WTC11 (cell line): ENCODE measurements at regions not wholly inside any gene's neighbourhood (a gene's known extent, or its start where the extent isn't known, plus 50 kb on each side); places are given as distances from the start of the nearest gene placed in this dataset.
"Not testable (repeated sequence)": the region's sequence is repeated elsewhere in the genome, so short reads cannot be mapped to it uniquely, and the experiment has no call there.

Experiments used
- ATAC-seq: fragments of 200-7000 bp; cut with Tn5 transposase; 2 replicates; pipeline ENCODE4 v1.10.0; 2021; ENCODE audit warnings: mild to moderate bottlenecking, moderate library complexity
- CTCF ChIA-PET: fragments of 300-600 bp; sonication (Branson Sonifier 250); formaldehyde crosslinking; loops from one replicate; lab custom pipeline; 2021; ENCODE audit warnings: antibody characterized with exemption; lab: Charles Lee
- POLR2A ChIA-PET: fragments of 350-600 bp; sonication (Branson Sonifier 250); formaldehyde crosslinking; loops from one replicate; lab custom pipeline; 2021; ENCODE audit warnings: antibody characterized with exemption; lab: Charles Lee
- DNase-seq: peaks from one replicate; pipeline ENCODE4 v3.0.0; 2021; ENCODE audit warnings: low spot score
- H3K27ac Mint-ChIP-seq: 2 replicates; pipeline ENCODE4 v1.8.0; 2021; ENCODE audit warnings: mixed read lengths
- H3K27me3 Mint-ChIP-seq: 2 replicates; pipeline ENCODE4 v1.8.0; 2021; ENCODE audit warnings: low read depth, mild to moderate bottlenecking, moderate library complexity, mixed read lengths
- H3K36me3 Mint-ChIP-seq: 2 replicates; pipeline ENCODE4 v1.8.0; 2021; ENCODE audit warnings: mixed read lengths
- H3K4me1 Mint-ChIP-seq: 2 replicates; pipeline ENCODE4 v1.8.0; 2022; ENCODE audit warnings: mixed read lengths
- H3K4me3 Mint-ChIP-seq: 2 replicates; pipeline ENCODE4 v1.8.0; 2021; ENCODE audit warnings: mild to moderate bottlenecking, moderate library complexity, mixed read lengths
- H3K9me3 Mint-ChIP-seq: 2 replicates; pipeline ENCODE4 v1.8.0; 2021; ENCODE audit warnings: mixed read lengths
- CBFB ChIP-seq: sonication (generic); formaldehyde crosslinking; IDR thresholded peaks from 2 replicates; pipeline ENCODE4 v1.8.1; 2022; ENCODE audit warnings: mild to moderate bottlenecking, low read depth, missing genetic modification reagents
- CREB1 ChIP-seq: sonication (generic); formaldehyde crosslinking; IDR thresholded peaks from 2 replicates; pipeline ENCODE4 v1.8.0; 2023; ENCODE audit warnings: mild to moderate bottlenecking, missing genetic modification reagents
- CREM ChIP-seq: sonication (generic); formaldehyde crosslinking; IDR thresholded peaks from 2 replicates; pipeline ENCODE4 v1.8.1; 2022; ENCODE audit warnings: mild to moderate bottlenecking, missing genetic modification reagents, moderate library complexity
- ELF4 ChIP-seq: sonication (generic); formaldehyde crosslinking; IDR thresholded peaks from 2 replicates; pipeline ENCODE4 v1.8.1; 2022; ENCODE audit warnings: low read depth, mild to moderate bottlenecking, moderate library complexity, missing genetic modification reagents
- FOXJ3 ChIP-seq: sonication (generic); formaldehyde crosslinking; IDR thresholded peaks from 2 replicates; pipeline ENCODE4 v1.9.0; 2021; ENCODE audit warnings: missing genetic modification reagents, mild to moderate bottlenecking, borderline replicate concordance
- FOXP1 ChIP-seq: sonication (generic); formaldehyde crosslinking; IDR thresholded peaks from 2 replicates; pipeline ENCODE4 v1.8.0; 2022; ENCODE audit warnings: missing genetic modification reagents, mild to moderate bottlenecking, moderate library complexity, borderline replicate concordance
- GTF2I ChIP-seq: fragments of 250-450 bp; sonication (Bioruptor Pico); conservative IDR thresholded peaks from 2 replicates; pipeline ENCODE4 v1.4.0; 2021; ENCODE audit warnings: mild to moderate bottlenecking
- MXD4 ChIP-seq: fragments of 250-450 bp; sonication (Bioruptor Pico); IDR thresholded peaks from 2 replicates; pipeline ENCODE4 v1.8.0; 2021; ENCODE audit warnings: mild to moderate bottlenecking, moderate library complexity, borderline replicate concordance
- NFYB ChIP-seq: sonication (generic); formaldehyde crosslinking; conservative IDR thresholded peaks from 2 replicates; pipeline ENCODE4 v1.8.0; 2022; ENCODE audit warnings: low read depth, missing genetic modification reagents
- SMAD4 ChIP-seq: sonication (generic); formaldehyde crosslinking; IDR thresholded peaks from 2 replicates; pipeline ENCODE4 v1.8.0; 2022; ENCODE audit warnings: mild to moderate bottlenecking, missing genetic modification reagents
- SOX15 ChIP-seq: fragments of 250-450 bp; sonication (Bioruptor Pico); IDR thresholded peaks from 2 replicates; pipeline ENCODE4 v1.9.0; 2021; ENCODE audit warnings: mild to moderate bottlenecking
- ZNF121 ChIP-seq: sonication (generic); formaldehyde crosslinking; IDR thresholded peaks from 2 replicates; pipeline ENCODE4 v1.8.0; 2023; ENCODE audit warnings: missing genetic modification reagents
- ZNF232 ChIP-seq: sonication (generic); formaldehyde crosslinking; IDR thresholded peaks from 2 replicates; pipeline ENCODE4 v1.8.0; 2022; ENCODE audit warnings: mild to moderate bottlenecking, missing genetic modification reagents
- TF ChIP-seq, protein P1 (sequence below): sonication (generic); formaldehyde crosslinking; conservative IDR thresholded peaks from 2 replicates; pipeline ENCODE4 v1.8.1; 2022; ENCODE audit warnings: mild to moderate bottlenecking, missing genetic modification reagents
- TF ChIP-seq, protein P2 (sequence below): sonication (generic); formaldehyde crosslinking; IDR thresholded peaks from 2 replicates; pipeline ENCODE4 v1.8.1; 2023; ENCODE audit warnings: mild to moderate bottlenecking, missing genetic modification reagents
- TF ChIP-seq, protein P3 (sequence below): sonication (generic); formaldehyde crosslinking; IDR thresholded peaks from 2 replicates; pipeline ENCODE4 v1.8.0; 2022; ENCODE audit warnings: missing genetic modification reagents
- TF ChIP-seq, protein P4 (sequence below): fragments of 250-450 bp; sonication (Bioruptor Pico); IDR thresholded peaks from 2 replicates; pipeline ENCODE4 v2.1.2; 2022; ENCODE audit warnings: mild to moderate bottlenecking, moderate library complexity
- TF ChIP-seq, protein P5 (sequence below): fragments of 250-450 bp; sonication (Bioruptor Pico); conservative IDR thresholded peaks from 2 replicates; pipeline ENCODE4 v1.9.0; 2021; ENCODE audit warnings: mild to moderate bottlenecking

DNA sequence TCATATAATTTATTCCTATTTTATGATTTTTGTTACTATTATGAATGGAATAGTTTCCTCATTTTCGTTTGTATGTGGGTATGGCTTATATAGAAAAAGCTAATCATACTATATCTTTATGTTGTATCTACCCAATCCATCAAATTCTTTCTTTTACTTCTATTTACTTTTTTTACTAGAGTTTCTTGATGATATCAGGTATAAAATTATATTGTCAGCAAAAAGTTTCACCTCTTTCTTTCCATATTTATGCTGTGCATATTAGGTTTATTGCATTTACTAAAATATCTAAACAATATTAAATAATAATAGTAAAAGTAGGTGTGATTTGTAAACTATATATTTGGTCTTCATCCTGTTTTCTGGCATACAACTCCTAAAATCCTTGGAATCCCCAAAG lies 146.7 kb upstream of the PLXNC1 start:
- ChIA-PET CTCF (no interaction called here), POLR2A (no interaction called here)
- TF ChIP-seq, protein P1, sequence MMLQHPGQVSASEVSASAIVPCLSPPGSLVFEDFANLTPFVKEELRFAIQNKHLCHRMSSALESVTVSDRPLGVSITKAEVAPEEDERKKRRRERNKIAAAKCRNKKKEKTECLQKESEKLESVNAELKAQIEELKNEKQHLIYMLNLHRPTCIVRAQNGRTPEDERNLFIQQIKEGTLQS (CRISPR knock-in tag), result no peak
- TF ChIP-seq GTF2I (CRISPR knock-in tag), result no peak
- no peak for TF ChIP-seq CREM
- no peak for TF ChIP-seq ZNF232 (CRISPR knock-in tag)
- TF ChIP-seq, protein P2, sequence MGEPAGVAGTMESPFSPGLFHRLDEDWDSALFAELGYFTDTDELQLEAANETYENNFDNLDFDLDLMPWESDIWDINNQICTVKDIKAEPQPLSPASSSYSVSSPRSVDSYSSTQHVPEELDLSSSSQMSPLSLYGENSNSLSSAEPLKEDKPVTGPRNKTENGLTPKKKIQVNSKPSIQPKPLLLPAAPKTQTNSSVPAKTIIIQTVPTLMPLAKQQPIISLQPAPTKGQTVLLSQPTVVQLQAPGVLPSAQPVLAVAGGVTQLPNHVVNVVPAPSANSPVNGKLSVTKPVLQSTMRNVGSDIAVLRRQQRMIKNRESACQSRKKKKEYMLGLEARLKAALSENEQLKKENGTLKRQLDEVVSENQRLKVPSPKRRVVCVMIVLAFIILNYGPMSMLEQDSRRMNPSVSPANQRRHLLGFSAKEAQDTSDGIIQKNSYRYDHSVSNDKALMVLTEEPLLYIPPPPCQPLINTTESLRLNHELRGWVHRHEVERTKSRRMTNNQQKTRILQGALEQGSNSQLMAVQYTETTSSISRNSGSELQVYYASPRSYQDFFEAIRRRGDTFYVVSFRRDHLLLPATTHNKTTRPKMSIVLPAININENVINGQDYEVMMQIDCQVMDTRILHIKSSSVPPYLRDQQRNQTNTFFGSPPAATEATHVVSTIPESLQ (CRISPR knock-in tag), result no peak
- TF ChIP-seq ZNF121 (CRISPR knock-in tag), result no peak
- no peak for TF ChIP-seq FOXJ3 (CRISPR knock-in tag)
- TF ChIP-seq, protein P3, sequence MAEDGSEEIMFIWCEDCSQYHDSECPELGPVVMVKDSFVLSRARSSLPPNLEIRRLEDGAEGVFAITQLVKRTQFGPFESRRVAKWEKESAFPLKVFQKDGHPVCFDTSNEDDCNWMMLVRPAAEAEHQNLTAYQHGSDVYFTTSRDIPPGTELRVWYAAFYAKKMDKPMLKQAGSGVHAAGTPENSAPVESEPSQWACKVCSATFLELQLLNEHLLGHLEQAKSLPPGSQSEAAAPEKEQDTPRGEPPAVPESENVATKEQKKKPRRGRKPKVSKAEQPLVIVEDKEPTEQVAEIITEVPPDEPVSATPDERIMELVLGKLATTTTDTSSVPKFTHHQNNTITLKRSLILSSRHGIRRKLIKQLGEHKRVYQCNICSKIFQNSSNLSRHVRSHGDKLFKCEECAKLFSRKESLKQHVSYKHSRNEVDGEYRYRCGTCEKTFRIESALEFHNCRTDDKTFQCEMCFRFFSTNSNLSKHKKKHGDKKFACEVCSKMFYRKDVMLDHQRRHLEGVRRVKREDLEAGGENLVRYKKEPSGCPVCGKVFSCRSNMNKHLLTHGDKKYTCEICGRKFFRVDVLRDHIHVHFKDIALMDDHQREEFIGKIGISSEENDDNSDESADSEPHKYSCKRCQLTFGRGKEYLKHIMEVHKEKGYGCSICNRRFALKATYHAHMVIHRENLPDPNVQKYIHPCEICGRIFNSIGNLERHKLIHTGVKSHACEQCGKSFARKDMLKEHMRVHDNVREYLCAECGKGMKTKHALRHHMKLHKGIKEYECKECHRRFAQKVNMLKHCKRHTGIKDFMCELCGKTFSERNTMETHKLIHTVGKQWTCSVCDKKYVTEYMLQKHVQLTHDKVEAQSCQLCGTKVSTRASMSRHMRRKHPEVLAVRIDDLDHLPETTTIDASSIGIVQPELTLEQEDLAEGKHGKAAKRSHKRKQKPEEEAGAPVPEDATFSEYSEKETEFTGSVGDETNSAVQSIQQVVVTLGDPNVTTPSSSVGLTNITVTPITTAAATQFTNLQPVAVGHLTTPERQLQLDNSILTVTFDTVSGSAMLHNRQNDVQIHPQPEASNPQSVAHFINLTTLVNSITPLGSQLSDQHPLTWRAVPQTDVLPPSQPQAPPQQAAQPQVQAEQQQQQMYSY (CRISPR knock-in tag), result no peak
- TF ChIP-seq, protein P4, sequence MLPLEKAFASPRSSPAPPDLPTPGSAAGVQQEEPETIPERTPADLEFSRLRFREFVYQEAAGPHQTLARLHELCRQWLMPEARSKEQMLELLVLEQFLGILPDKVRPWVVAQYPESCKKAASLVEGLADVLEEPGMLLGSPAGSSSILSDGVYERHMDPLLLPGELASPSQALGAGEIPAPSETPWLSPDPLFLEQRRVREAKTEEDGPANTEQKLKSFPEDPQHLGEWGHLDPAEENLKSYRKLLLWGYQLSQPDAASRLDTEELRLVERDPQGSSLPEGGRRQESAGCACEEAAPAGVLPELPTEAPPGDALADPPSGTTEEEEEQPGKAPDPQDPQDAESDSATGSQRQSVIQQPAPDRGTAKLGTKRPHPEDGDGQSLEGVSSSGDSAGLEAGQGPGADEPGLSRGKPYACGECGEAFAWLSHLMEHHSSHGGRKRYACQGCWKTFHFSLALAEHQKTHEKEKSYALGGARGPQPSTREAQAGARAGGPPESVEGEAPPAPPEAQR (CRISPR knock-in tag), result no peak
- TF ChIP-seq, protein P5, sequence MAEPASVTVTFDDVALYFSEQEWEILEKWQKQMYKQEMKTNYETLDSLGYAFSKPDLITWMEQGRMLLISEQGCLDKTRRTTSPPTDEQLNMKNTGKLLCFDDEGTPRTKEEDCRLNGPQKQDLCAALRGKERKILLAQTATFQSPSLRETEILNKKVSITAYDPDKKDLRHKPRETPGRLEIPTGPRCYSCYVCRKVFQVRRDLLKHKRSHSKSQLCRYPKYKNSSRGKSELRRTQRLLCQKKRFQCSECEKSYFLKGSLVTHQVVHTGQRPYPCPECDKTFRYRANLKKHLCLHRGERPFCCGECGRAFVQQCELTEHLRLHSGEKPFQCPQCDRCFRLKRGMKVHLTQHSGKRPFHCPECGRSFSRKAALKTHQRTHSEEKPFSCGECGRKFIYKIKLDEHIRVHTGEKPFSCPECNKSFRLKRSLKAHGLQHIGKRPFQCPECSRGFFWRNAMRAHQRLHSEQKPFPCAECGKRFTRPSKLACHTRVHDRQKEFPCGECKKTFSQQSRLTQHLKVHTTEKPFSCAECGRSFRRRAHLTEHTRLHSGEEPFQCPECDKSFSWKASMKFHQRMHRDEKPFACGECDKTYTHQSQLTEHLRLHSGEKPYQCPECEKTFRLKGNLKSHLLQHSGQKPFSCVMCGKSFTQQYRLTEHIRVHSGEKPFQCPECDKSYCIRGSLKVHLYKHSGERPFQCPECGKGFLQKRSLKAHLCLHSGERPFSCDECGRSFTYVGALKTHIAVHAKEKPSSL (CRISPR knock-in tag), result no peak
- TF ChIP-seq SOX15 (CRISPR knock-in tag), result no peak
- no peak for TF ChIP-seq CBFB (CRISPR knock-in tag)
- TF ChIP-seq ELF4 (CRISPR knock-in tag), result no peak
- TF ChIP-seq MXD4 (CRISPR knock-in tag), result no peak
- no peak for TF ChIP-seq SMAD4 (CRISPR knock-in tag)
- no peak for TF ChIP-seq NFYB (CRISPR knock-in tag)
- TF ChIP-seq CREB1, result no peak
- no peak for TF ChIP-seq FOXP1 (CRISPR knock-in tag)
- Mint-ChIP-seq H3K27ac (no peak overlapping the region), H3K27me3 (no peaks in the 10 kb centered on the region), H3K36me3 (peaks cover 25% of the 10 kb centered on the region), H3K9me3 (peaks cover 51% of the 10 kb centered on the region), H3K4me3 (no peak overlapping the region), H3K4me1 (no peaks in the 10 kb centered on the region; the same call in 1 of the 2 replicates)
- DNase-seq (no peak), ATAC-seq (no peak)

DNA sequence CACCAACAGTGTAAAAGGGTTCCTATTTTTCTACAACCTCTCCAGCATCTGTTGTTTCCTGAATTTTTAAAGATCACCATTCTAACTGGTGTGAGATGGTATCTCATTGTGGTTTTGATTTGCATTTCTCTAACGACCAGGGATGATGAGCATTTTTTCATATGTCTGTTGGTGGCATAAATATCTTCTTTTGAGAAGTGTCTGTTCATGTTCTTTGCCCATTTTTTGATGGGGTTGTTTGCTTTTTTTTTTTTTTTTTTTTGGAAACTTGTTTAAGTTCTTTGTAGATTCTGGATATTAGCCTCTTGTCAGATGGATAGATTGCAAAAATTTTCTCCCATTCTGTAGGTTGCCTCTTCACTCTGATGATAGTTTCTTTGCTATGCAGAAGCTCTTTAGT lies 145.5 kb upstream of the PLXNC1 start:
- CTCF ChIA-PET, H3K4me3 Mint-ChIP-seq, H3K4me1 Mint-ChIP-seq, DNase-seq, POLR2A ChIA-PET, H3K27ac Mint-ChIP-seq, ATAC-seq, H3K27me3 Mint-ChIP-seq: not testable (repeated sequence)
- Mint-ChIP-seq H3K36me3 (peaks cover 25% of the 10 kb centered on the region), H3K9me3 (peaks cover 53% of the 10 kb centered on the region)

DNA sequence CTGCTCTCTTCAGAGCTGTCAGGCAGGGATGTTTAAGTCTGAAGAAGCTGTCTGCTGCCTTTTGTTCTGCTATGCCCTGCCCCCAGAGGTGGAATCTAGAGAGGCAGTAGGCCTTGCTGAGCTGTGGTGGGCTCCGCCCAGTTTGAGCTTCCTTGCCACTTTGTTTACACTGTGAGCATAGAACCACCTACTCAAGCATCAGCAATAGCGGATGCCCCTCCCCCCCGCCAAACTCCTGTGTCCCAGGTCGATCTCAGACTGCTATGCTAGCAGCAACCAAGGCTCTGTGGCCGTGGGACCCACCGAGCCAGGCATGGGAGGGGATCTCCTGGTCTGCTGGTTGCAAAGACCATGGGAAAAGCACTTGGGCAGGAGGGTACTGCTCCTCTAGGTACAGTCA lies 140.5 kb upstream of the PLXNC1 start:
- ATAC-seq (peak; percentile 62), DNase-seq (peak; percentile 80)
- H3K27ac Mint-ChIP-seq, H3K4me3 Mint-ChIP-seq, POLR2A ChIA-PET, H3K27me3 Mint-ChIP-seq: not testable (repeated sequence)
- H3K4me1 Mint-ChIP-seq, result peaks cover 34% of the 10 kb centered on the region
- CTCF ChIA-PET, result interaction anchor here (1.0 to 2.6 kb wide), 5 partner anchors 11 to 95 kb away, joined by 5 to 15 read pairs (median 8); no protein-coding TSS in a partner anchor
- H3K36me3 Mint-ChIP-seq, result peaks cover 19% of the 10 kb centered on the region
- H3K9me3 Mint-ChIP-seq, result peaks cover 30% of the 10 kb centered on the region
